Transverse colon (tissue), 4 donors: ENCODE measurements at regions not wholly inside any gene's neighbourhood (a gene's known extent, or its start where the extent isn't known, plus 50 kb on each side); places are given as distances from the start of the nearest gene placed in this dataset.

ENCODE experiments used
- DNase-seq: peaks from one replicate; pipeline ENCODE4 v3.0.0-alpha.2; 2019
- H3K27ac ChIP-seq, 4 donors: fragments of 200-600 bp; sonication (generic); 2 replicates each; pipeline ENCODE4 v1.5.1; 2016 to 2018; ENCODE audit warnings: inconsistent platforms in 4 of 4
- H3K27me3 ChIP-seq: fragments of 200-600 bp; sonication (generic); 2 replicates; pipeline ENCODE4 v1.5.1; 2017; ENCODE audit warnings: inconsistent platforms
- H3K36me3 ChIP-seq, 4 donors: fragments of 200-600 bp; sonication (generic); 2 replicates each; pipeline ENCODE4 v1.5.1; 2017 to 2019; ENCODE audit warnings: inconsistent platforms in 4 of 4
- H3K4me1 ChIP-seq, 4 donors: fragments of 200-600 bp; sonication (generic); 2 replicates each; pipeline ENCODE4 v1.5.1; 2017 to 2020; ENCODE audit warnings: inconsistent platforms in 4 of 4
- H3K4me3 ChIP-seq, 4 donors: fragments of 200-600 bp; sonication (generic); 1 replicate in 1 of 4; 2 replicates in 3 of 4; pipeline versions ENCODE4 v1.5.1 to v1.6.1; 2017 to 2019; ENCODE audit warnings: inconsistent platforms in 4 of 4
- H3K9me3 ChIP-seq, 2 donors: fragments of 200-600 bp; sonication (generic); 2 replicates each; pipeline ENCODE4 v1.5.1; 2017 to 2019; ENCODE audit warnings: inconsistent platforms in 2 of 2
- CTCF ChIP-seq, 5 experiments: fragments of 200-600 bp in 3 of 5; fragments of 450-650 bp in 2 of 5; sonication (generic) in 3 of 5; IDR thresholded peaks; 1 replicate in 2 of 5; 2 replicates in 3 of 5; pipeline ENCODE4 v1.5.1; 2016 to 2017; ENCODE audit warnings: antibody characterized with exemption in 5 of 5, inconsistent platforms in 3 of 5, mild to moderate bottlenecking in 2 of 5, moderate library complexity in 1 of 5
- EP300 ChIP-seq: sonication (generic); formaldehyde crosslinking; IDR thresholded peaks from one replicate; pipeline ENCODE4 v1.6.1; 2017; ENCODE audit warnings: antibody characterized with exemption, low read depth
- POLR2A ChIP-seq: fragments of 450-650 bp; IDR thresholded peaks from one replicate; pipeline ENCODE4 v1.6.1; 2016; ENCODE audit warnings: antibody characterized with exemption, mild to moderate bottlenecking, moderate library complexity
- POLR2AphosphoS5 ChIP-seq, 3 donors: sonication (generic); formaldehyde crosslinking; IDR thresholded peaks; one replicate each; pipeline ENCODE4 v1.6.1; 2016; ENCODE audit warnings: antibody characterized with exemption in 3 of 3
- WGBS, 2 donors: methylation state at CpG; one replicate each; pipeline ENCODE4 v1.1.5; 2018; ENCODE audit warnings: low coverage in 1 of 2; 5-methylcytosine and 5-hydroxymethylcytosine counted together
- in situ Hi-C, 4 donors: fragments of 200-750 bp; cut with MboI; loops; one replicate each; pipeline versions ENCODE4 v1.15.0 to v1.15.1; 2017; ENCODE audit warnings: low sequenced_read_pairs in 3 of 4, low pct_ligation_motif_present in 1 of 4, low pct_unique_long_range_greater_than_20kb in 1 of 4
- intact Hi-C: fragments of 100-400 bp; cut with DNase I; formaldehyde crosslinking; loops from one replicate; pipeline ENCODE4 v1.15.1; 2023; ENCODE audit warnings: low total_unique reads

GRCh38 chr10:8481718-8482504 lies 427.4 kb downstream of the GATA3 start:
- no peak overlapping the region for H3K27ac ChIP-seq
- H3K36me3 ChIP-seq = no peaks in the 10 kb centered on the region
- H3K4me3 ChIP-seq = no peak overlapping the region
- no peaks in the 10 kb centered on the region for H3K9me3 ChIP-seq
- H3K4me1 ChIP-seq = no peaks in the 10 kb centered on the region
- TF ChIP-seq POLR2AphosphoS5 (IDR thresholded peaks at IDR 0.05) (no peak), CTCF (IDR thresholded peaks at IDR 0.05) (no peak), EP300 (no peak), POLR2A (no peak)
- DNase-seq = no peak
- H3K27me3 ChIP-seq = no peaks in the 10 kb centered on the region
- 47 to 51% methylated on average over 9 to 10 of the region's 10 CpGs for WGBS, 2 donors
- in situ Hi-C loops (no loop called here), intact Hi-C loops (no loop called here)

DNA sequence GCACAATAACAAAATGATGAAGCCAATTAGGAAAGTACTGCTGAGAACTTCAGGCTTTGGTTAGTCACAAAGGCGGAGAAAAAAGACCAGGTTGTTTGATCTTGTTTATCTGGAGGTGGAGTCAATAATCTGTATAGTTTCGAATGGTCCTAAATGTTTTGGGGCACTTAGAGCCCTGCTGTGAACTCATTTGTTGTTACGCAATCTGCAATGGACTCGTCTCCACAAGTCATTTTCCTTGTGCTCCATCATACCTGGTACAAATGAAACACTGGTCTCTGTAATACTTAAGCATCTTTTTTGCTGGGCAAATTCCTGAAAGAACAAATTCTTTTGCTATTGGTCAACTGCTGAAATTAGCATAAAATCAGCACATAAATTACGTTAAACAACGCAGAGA lies 430.5 kb downstream of the GATA3 start:
- Histone ChIP-seq H3K36me3 (no peaks in the 10 kb centered on the region), H3K9me3 (no peaks in the 10 kb centered on the region), H3K4me1 (no peaks in the 10 kb centered on the region), H3K27ac (no peak overlapping the region), H3K4me3 (no peak overlapping the region), H3K27me3 (no peaks in the 10 kb centered on the region)
- in situ Hi-C loops = no loop called here
- WGBS, 2 donors = 84 to 85% methylated on average over 4 to 6 of the region's 6 CpGs
- no peak for DNase-seq
- TF ChIP-seq POLR2A (no peak), CTCF (IDR thresholded peaks at IDR 0.05) (no peak), POLR2AphosphoS5 (IDR thresholded peaks at IDR 0.05) (no peak), EP300 (no peak)
- intact Hi-C loops = no loop called here

- Histone ChIP-seq H3K36me3 (no peaks in the 10 kb centered on the region), H3K27me3 (no peaks in the 10 kb centered on the region), H3K9me3 (no peaks in the 10 kb centered on the region), H3K4me1 (no peaks in the 10 kb centered on the region), H3K27ac (no peak overlapping the region), H3K4me3 (no peak overlapping the region)
- intact Hi-C loops (no loop called here), in situ Hi-C loops (no loop called here)
- no peak for DNase-seq
- TF ChIP-seq POLR2A (no peak), EP300 (no peak), CTCF (IDR thresholded peaks at IDR 0.05) (no peak), POLR2AphosphoS5 (IDR thresholded peaks at IDR 0.05) (no peak)
- WGBS, 2 donors = 85 to 92% methylated on average over 7 of the region's 7 CpGs
Observed at GRCh38 chr10:8487346-8487745, 432.9 kb downstream of the GATA3 start.

GRCh38 chr10:8489232-8489631 lies 434.7 kb downstream of the GATA3 start:
- no peak for DNase-seq
- intact Hi-C loops = no loop called here
- TF ChIP-seq POLR2AphosphoS5 (IDR thresholded peaks at IDR 0.05) (no peak), POLR2A (no peak), CTCF (IDR thresholded peaks at IDR 0.05) (no peak), EP300 (no peak)
- 85 to 90% methylated on average over 3 of the region's 3 CpGs for WGBS, 2 donors
- no peaks in the 10 kb centered on the region for H3K4me1 ChIP-seq
- H3K36me3 ChIP-seq = no peaks in the 10 kb centered on the region
- H3K27me3 ChIP-seq = no peaks in the 10 kb centered on the region
- in situ Hi-C loops = no loop called here
- H3K9me3 ChIP-seq = no peaks in the 10 kb centered on the region
- H3K4me3 ChIP-seq = no peak overlapping the region
- H3K27ac ChIP-seq = no peak overlapping the region
